GM19372 (cell line): ENCODE measurements at regions not wholly inside any gene's neighbourhood (a gene's known extent, or its start where the extent isn't known, plus 50 kb on each side); places are given as distances from the start of the nearest gene placed in this dataset.

Experiments
- ATAC-seq: cut with Tn5 transposase; IDR thresholded peaks from one replicate; pipeline ENCODE4 v1.9.1; 2021; ENCODE audit warnings: mild to moderate bottlenecking, low read depth, moderate library complexity; ENCODE audit not compliant: unreplicated experiment

- no peak for ATAC-seq
Observed at GRCh38 chr5:56523790-56524575, 290.9 kb upstream of the ANKRD55 start.

DNA sequence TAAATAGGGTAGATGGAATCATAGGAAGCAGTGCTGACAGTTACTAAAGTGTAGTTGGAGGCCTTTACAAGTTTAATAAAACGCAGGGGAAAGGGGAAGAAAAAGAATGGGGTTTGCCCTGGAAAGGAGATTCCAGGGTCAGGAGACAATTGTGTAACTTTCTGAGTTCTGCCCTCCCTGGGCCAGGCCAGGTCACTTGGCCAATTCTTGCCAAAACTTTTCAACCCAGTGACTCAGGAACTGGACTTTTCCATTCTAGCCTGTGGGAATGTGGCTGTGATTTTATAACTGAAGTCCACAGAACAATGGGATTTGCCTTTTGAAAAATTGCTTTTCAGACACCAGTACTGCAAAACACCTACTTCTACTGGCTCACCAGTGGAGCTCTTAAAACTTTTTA lies 289.8 kb upstream of the ANKRD55 start:
- ATAC-seq: no peak

- no peak for ATAC-seq
Observed at GRCh38 chr5:56522169-56522568, 289.0 kb upstream of the ANKRD55 start.

GRCh38 chr5:56520986-56521730 lies 288.0 kb upstream of the ANKRD55 start:
- no peak for ATAC-seq

DNA sequence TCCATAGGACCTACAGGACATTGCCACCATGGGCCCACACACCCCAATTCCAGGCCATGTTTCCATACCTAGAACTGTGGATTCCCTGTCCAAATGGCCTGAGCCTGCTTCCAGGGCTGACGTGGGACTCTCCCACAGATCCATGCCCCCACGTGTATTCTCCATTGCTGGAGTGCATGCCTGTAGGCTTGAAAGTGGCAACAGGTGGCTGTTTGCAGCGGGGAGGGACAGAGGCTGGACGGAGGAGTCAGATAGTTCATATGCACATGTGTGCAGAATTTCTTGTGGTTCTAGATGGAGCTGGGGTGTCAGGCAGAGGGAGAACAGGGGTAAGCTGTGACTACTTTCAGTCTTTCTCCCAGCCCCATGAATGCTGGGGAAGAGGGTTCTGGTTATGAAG lies 285.7 kb upstream of the ANKRD55 start:
- no peak for ATAC-seq

DNA sequence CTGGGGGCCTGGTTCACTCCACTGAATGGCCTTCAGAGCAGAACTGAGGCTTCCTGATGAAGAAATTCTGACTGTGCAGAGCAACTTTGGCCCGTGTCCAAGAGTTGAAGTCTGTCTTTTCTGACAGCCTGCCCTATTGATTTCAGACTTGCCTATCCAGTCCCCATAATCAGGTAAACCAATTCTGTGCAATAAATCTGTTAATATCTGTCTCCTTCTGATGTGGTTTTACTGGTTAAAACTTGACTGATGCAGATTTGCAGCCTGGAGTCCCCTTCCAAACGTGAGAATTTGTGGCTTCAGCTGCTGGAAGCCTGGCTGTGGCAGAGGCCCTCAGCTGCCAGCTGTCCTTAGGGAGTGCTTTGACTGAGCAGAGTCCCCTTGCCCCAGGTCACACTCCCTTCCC lies 283.9 kb upstream of the ANKRD55 start:
- ATAC-seq: no peak

- no peak for ATAC-seq
Observed at GRCh38 chr5:56516441-56516840, 283.3 kb upstream of the ANKRD55 start.

- ATAC-seq: no peak
Observed at GRCh38 chr5:56516035-56516434, 282.9 kb upstream of the ANKRD55 start.

DNA sequence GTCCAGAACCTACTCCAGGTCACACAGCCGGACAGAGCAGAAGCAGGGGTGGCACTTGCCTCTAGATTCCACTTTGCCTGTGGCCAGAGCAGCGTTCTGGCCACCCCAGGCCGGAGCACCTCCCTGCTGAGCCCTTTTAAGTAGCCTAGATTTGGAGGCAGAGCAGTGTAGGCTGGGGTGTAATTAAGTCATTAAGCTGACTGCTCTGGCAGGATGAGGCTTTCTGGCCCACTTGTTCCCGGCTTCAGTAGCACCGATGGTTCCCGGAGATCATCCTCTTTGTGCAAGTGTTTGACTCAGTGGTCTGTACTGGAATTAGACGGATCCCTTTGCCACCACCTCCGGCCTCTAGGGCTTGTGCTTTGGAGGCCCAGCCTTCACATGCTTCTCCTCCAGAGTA lies 281.9 kb upstream of the ANKRD55 start:
- ATAC-seq: no peak

DNA sequence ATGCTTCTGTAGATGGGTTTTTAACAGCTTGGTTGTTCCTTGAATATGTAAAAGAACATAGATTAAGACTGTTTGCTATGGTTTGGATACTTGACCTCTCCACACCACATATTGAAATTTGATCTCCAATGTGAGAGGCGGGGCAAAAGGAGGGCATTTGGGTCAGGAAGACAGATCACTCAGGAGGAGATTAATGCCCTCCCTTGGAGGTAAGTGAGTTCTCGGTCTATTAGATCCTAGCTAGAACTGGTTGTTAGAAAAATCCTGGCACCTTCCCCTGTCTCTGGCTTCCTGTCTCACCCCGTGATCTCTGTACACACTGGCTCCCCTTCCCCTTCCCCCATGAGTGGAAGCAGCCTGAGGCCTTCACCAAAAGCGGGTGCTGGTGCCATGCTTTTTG lies 281.1 kb upstream of the ANKRD55 start:
- no peak for ATAC-seq

- ATAC-seq: no peak
Observed at GRCh38 chr5:56513141-56513540, 280.0 kb upstream of the ANKRD55 start.

DNA sequence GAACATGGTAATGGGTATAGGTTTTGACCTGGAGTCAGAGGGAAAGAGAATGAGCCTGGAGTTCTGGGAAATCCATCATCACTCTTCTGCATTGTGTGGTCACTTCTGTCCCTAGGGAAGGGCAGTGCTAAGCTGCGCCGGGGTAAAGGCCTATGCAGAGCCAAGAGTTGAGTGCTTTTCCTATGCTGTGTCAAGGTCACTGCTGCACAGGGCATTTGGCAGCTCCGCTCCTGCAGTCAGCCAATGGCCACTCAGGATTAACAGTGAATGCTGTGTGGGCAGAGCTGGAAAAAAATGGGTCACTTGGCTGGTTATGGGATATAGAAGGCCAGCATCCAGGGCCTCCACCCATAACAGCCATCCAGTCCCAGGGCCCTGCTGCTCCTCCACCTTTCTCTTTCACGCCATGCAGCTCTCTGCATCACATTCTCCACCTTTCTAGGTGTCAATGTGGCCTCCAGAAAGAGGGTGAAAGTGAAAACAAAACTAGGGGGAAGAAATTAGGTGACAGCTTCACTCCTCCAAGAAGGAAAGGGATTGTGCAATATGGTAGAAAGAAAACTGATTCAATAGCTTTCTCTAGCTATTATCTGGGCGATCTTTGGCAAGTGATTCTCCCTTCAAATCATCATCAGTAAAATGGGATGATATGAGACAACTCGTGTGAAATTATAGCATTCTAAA lies 279.3 kb upstream of the ANKRD55 start:
- no peak for ATAC-seq

DNA sequence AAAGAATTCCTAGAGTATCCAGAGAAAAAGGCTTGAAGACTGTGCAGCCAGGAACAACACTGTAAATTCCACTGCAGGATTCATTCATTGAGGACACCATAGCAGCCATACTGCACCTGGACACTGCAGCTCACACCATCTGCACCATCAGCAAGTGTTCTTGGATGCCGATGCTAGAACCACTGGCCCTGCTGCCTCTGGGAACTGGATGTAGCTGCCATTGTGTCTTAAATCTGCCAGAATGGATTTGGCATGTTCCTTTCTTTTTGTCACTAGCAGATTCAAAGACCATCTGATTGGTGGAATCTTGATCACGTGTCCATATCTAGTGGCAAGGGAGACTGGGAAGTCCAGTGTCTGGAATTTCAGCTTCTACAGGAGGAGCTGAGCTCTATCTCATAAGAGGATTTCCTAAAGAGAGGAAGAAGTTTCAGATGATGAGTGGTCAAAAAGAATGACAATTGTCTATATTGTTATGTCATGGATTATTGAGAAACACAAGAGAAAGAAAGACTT lies 278.3 kb upstream of the ANKRD55 start:
- ATAC-seq: no peak

DNA sequence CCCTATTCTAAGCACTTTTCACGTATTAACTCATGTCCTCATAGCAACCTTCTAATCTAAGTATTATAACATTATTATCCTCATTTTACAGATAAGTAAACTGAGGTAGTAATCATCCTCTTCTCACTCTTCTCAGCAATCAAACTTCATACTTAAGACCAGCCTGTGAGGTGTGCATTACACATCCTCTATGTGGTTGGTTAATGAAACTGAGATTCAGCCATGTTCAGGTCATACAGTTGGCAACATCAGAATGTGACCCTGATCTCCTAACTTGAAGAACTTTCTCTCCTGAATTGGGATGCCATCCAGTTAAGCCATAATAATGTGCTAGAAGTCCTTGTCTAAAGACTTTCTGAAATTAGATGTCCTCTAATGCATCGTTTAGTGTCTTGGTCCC lies 275.1 kb upstream of the ANKRD55 start:
- ATAC-seq: no peak

DNA sequence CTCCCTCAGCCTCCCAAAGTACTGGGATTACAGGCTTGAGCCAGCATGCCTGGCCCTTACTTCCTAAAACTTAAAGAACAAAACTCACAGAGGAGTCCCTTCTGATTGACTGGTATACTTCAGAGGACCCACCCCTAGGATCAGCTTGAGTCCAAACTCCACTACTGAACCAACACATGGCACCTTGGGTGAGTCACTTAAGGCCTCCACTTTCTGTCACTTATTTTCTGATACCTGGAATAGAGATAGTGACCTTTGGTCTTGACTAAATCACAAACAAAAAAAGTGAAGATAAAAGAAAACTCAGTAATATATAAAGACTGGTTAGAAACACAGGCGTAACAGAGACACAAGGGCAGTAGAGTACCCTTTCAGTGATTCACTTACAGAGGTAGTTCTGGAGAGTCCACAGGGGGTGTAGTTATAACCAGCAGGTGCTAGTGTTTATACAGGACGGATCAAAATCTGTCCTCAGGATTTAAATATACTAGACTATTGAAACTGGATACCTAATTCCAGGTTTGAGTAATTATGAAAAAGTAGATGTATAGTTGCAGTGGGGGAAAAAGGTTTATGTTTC lies 274.3 kb upstream of the ANKRD55 start:
- no peak for ATAC-seq

GRCh38 chr5:56506211-56506965 lies 273.3 kb upstream of the ANKRD55 start:
- no peak for ATAC-seq

DNA sequence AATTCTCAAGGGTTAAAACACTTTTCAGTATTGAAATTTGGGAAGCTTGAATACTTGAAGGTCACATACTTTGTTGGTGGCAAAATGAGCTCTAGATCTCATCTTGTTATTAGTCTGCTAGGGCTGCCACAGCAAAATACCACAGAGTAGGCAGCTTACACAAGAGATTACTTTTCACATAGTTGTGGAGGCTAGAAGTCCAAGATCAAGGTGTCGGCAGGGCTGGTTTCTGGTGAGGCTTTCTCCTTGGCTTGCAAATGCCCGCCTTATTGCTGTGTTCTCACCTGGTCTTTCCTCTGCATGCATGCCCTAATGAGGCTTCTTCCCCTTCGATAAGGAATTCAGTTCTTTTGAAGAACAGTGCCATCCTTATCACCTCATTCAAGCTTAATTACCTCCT lies 270.8 kb upstream of the ANKRD55 start:
- no peak for ATAC-seq

GRCh38 chr5:56501781-56502557 lies 268.8 kb upstream of the ANKRD55 start:
- no peak for ATAC-seq

- no peak for ATAC-seq
Observed at GRCh38 chr5:56499901-56500300, 266.8 kb upstream of the ANKRD55 start.
